Activated B cell treated with CpG ODN at 0.5 μM for 24 hours (primary cell): ENCODE measurements at regions not wholly inside any gene's neighbourhood (a gene's known extent, or its start where the extent isn't known, plus 50 kb on each side); places are given as distances from the start of the nearest gene placed in this dataset.

Experiments used
- ATAC-seq: fragments of 200-7000 bp; cut with Tn5 transposase; one replicate; pipeline ENCODE4 v1.10.0; 2021; ENCODE audit warnings: low read depth, mild to moderate bottlenecking, moderate library complexity
- CTCF ChIA-PET: fragments of 350-600 bp; sonication (Branson Sonifier 250); formaldehyde crosslinking; loops from one replicate; lab custom pipeline; 2021; ENCODE audit warnings: antibody characterized with exemption; lab: Charles Lee
- POLR2A ChIA-PET: fragments of 350-600 bp; sonication (Branson Sonifier 250); formaldehyde crosslinking; loops from one replicate; lab custom pipeline; 2021; ENCODE audit warnings: antibody characterized with exemption; lab: Charles Lee
- DNase-seq: peaks from one replicate; pipeline ENCODE4 v3.0.0; 2022
- H3K27ac Mint-ChIP-seq: one replicate; pipeline ENCODE4 v1.8.0; 2020; ENCODE audit warnings: mixed read lengths
- H3K27me3 Mint-ChIP-seq: one replicate; pipeline ENCODE4 v1.8.0; 2021; ENCODE audit warnings: mixed read lengths
- H3K36me3 Mint-ChIP-seq: one replicate; pipeline ENCODE4 v1.8.0; 2021; ENCODE audit warnings: low read depth, mixed read lengths
- H3K4me1 Mint-ChIP-seq: one replicate; pipeline ENCODE4 v1.8.0; 2021; ENCODE audit warnings: mixed read lengths
- H3K4me3 Mint-ChIP-seq: one replicate; pipeline ENCODE4 v1.8.0; 2020; ENCODE audit warnings: mild to moderate bottlenecking, mixed read lengths
- H3K9me3 Mint-ChIP-seq: one replicate; pipeline ENCODE4 v1.8.0; 2020; ENCODE audit warnings: mixed read lengths
- intact Hi-C: fragments of 100-400 bp; cut with micrococcal nuclease; formaldehyde crosslinking; loops from one replicate; pipeline ENCODE4 v1.15.1; 2024
- TF ChIP-seq, protein P1 (sequence below): fragments of 200-600 bp; IDR thresholded peaks from one replicate; pipeline ENCODE4 v1.8.0; 2022; ENCODE audit warnings: antibody characterized with exemption, mild to moderate bottlenecking

DNA sequence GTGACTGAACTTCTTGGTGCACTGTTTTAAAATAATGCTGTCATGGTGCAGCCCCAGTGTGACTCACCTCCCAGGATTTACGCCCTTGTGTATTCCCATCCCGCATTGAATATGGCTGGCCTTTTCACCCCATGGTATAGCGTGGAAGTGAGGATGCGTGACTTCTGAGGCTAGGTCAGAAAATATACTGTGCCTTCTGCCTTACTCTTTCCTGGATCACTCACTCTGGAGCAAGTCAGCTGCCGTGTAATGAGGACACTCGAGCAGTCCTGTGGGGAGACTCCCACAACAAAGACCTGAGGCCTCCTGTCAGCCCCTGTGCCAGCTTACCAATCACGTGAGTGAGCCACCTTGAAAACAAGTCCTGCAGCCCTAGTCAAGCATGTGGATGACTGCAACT, 471.9 kb upstream of the KIRREL3 start:
- no peaks in the 10 kb centered on the region for H3K4me1 Mint-ChIP-seq
- no peak for ATAC-seq
- TF ChIP-seq, protein P1, sequence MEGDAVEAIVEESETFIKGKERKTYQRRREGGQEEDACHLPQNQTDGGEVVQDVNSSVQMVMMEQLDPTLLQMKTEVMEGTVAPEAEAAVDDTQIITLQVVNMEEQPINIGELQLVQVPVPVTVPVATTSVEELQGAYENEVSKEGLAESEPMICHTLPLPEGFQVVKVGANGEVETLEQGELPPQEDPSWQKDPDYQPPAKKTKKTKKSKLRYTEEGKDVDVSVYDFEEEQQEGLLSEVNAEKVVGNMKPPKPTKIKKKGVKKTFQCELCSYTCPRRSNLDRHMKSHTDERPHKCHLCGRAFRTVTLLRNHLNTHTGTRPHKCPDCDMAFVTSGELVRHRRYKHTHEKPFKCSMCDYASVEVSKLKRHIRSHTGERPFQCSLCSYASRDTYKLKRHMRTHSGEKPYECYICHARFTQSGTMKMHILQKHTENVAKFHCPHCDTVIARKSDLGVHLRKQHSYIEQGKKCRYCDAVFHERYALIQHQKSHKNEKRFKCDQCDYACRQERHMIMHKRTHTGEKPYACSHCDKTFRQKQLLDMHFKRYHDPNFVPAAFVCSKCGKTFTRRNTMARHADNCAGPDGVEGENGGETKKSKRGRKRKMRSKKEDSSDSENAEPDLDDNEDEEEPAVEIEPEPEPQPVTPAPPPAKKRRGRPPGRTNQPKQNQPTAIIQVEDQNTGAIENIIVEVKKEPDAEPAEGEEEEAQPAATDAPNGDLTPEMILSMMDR, result no peak
- no peaks in the 10 kb centered on the region for H3K9me3 Mint-ChIP-seq
- no peak overlapping the region for H3K4me3 Mint-ChIP-seq
- no peaks in the 10 kb centered on the region for H3K27me3 Mint-ChIP-seq
- no peak for DNase-seq
- no peaks in the 10 kb centered on the region for H3K36me3 Mint-ChIP-seq
- intact Hi-C loops, result no loop called here
- no peak overlapping the region for H3K27ac Mint-ChIP-seq
- ChIA-PET CTCF (no interaction called here), POLR2A (no interaction called here)

- Mint-ChIP-seq H3K4me3 (no peak overlapping the region), H3K27ac (no peak overlapping the region), H3K9me3 (no peaks in the 10 kb centered on the region), H3K4me1 (no peaks in the 10 kb centered on the region), H3K27me3 (no peaks in the 10 kb centered on the region), H3K36me3 (no peaks in the 10 kb centered on the region)
- CTCF ChIA-PET, result no interaction called here
- intact Hi-C loops, result no loop called here
- TF ChIP-seq, protein P1, result no peak
- ATAC-seq, result no peak
- DNase-seq, result no peak
- POLR2A ChIA-PET, result no interaction called here
These were observed 471.1 kb upstream of the KIRREL3 start for GRCh38 chr11:127471662-127472061.

DNA sequence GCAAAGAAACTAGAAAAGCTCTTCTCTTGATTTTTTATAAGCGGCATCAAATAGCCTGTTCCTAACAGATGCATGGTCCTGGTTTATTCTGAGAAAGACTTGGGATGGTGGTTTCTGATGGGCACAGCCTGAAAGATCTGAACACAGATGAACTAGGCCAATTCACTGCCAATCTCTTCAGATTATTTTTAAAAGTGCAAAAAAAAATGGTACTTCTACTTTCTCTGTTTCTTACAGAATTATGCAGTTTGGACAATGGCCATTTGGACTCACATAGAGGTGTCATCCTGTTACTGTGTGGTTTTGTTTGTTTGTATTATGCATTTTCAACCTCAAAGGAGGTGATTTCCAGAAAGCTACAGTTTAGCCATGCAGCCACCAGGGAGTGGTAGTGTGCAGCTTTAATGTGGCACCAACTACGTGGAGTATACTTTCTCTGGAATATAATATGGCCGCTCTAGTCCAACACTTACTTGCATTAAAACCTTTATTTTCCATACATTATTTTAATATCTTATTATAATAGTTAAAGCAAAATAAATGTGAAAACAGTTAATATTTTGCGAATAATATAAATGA, 469.8 kb upstream of the KIRREL3 start:
- no peaks in the 10 kb centered on the region for H3K27me3 Mint-ChIP-seq
- POLR2A ChIA-PET, result no interaction called here
- no peak overlapping the region for H3K27ac Mint-ChIP-seq
- no peak for ATAC-seq
- H3K4me1 Mint-ChIP-seq, result no peaks in the 10 kb centered on the region
- no peaks in the 10 kb centered on the region for H3K36me3 Mint-ChIP-seq
- intact Hi-C loops, result no loop called here
- CTCF ChIA-PET, result no interaction called here
- no peaks in the 10 kb centered on the region for H3K9me3 Mint-ChIP-seq
- H3K4me3 Mint-ChIP-seq, result no peak overlapping the region
- TF ChIP-seq, protein P1, result no peak
- DNase-seq, result no peak

DNA sequence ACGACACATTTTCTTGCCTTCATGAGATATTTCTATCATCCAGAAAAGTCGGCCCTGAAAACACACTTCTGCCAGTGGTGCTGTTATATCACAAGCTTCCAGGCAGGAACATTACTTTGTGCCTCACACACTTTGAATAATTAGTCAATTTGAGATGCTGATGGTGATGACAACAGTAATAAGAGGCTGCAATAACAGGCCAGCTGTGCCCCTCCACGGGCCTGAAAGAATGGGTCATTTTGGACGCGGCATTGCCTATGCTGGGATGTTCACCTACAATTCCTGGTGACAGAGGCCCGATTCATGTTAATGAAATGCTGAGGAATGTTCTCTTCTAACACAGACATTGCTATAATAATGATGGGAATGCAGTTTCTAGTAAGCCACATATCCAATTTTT, 463.8 kb upstream of the KIRREL3 start:
- CTCF ChIA-PET, result no interaction called here
- POLR2A ChIA-PET, result no interaction called here
- TF ChIP-seq, protein P1, result no peak
- no peaks in the 10 kb centered on the region for H3K9me3 Mint-ChIP-seq
- no peak overlapping the region for H3K27ac Mint-ChIP-seq
- H3K36me3 Mint-ChIP-seq, result no peaks in the 10 kb centered on the region
- H3K4me1 Mint-ChIP-seq, result no peaks in the 10 kb centered on the region
- no peaks in the 10 kb centered on the region for H3K27me3 Mint-ChIP-seq
- ATAC-seq, result no peak
- intact Hi-C loops, result no loop called here
- H3K4me3 Mint-ChIP-seq, result no peak overlapping the region
- DNase-seq, result no peak

DNA sequence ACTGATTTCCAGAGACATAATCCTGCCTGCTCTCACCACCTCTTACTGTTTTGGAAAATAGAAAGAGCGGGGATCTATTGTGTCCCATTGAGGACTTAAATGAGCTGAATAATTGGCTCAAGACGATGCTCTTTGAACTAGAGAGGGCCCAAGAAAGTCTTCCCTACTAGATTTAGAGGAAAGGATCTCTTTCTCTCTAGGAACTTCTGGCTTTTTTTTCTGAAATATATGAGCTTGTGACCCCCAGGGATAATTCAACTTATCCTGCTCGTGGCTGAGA, 461.4 kb upstream of the KIRREL3 start:
- no peaks in the 10 kb centered on the region for H3K9me3 Mint-ChIP-seq
- H3K27ac Mint-ChIP-seq, result no peak overlapping the region
- TF ChIP-seq, protein P1, result no peak
- POLR2A ChIA-PET, result no interaction called here
- DNase-seq (no peak), ATAC-seq (no peak)
- intact Hi-C loops, result no loop called here
- H3K4me1 Mint-ChIP-seq, result no peaks in the 10 kb centered on the region
- CTCF ChIA-PET, result no interaction called here
- H3K36me3 Mint-ChIP-seq, result no peaks in the 10 kb centered on the region
- no peaks in the 10 kb centered on the region for H3K27me3 Mint-ChIP-seq
- H3K4me3 Mint-ChIP-seq, result no peak overlapping the region
